NCI-H524 (cell line): ENCODE measurements at regions not wholly inside any gene's neighbourhood (a gene's known extent, or its start where the extent isn't known, plus 50 kb on each side); places are given as distances from the start of the nearest gene placed in this dataset.

Source experiments
- DNase-seq, 2 experiments: peaks; one replicate each; lab custom pipeline; 2025; lab: John Stamatoyannopoulos, UW

- no peak for DNase-seq
Measured at GRCh38 chr13:80235967-80236302, 105.0 kb downstream of the SPRY2 start.

DNA sequence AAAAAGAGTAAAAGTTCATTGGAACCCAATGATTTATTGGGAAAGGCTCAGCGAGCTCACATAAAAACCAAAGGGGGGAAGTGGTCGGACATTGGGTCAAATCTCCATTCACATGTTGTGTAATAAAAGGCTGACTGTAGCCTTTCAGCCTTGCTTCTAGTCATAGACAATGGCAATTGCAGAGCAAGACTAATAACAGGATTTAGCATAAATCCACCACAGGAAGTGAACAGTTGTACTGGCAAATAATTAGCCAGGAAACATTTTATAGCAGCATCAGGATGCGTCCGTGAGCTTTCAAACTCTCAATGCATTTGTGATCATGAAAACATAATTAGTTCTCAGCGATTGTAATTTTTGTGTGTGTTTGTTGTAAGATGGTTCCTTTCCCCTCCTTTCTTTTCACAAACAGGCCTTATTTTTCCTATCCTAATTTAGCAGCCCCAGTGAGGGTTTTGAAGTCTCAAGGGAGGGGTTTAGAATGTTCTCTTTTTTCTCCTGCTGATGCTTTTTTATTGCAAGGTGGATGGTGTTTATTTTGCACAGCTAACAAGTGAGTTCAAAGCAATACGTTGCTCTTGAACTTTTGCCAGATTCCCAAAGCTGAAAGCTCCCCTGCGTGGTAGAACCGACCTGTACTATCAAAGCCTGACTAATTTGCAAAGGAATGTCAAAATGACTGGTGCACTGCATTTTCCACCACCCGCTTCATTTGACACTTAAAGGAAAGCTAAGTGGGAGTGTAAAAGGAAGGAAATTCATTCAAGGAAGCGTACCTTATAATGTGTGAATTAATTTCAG, 105.6 kb downstream of the SPRY2 start:
- DNase-seq: no peak

DNA sequence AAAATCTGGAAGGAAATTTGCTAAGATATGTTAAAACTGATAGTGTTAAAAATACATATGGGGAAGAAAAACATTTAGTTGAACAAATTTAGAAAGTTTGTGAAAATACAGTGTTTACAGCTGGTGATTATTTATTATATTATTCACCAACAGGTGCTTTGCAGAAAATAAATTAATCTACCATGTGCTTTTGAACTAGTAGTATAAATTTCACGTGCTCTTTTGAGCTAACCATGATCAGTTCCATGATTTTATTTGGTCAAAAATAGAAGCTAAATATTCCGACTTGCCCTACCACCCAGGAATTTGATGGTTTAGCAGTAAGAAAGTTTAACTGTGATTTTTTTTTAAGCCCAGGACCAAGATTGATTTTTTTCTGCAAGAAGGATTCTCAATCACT, 113.3 kb downstream of the SPRY2 start:
- no peak for DNase-seq

DNA sequence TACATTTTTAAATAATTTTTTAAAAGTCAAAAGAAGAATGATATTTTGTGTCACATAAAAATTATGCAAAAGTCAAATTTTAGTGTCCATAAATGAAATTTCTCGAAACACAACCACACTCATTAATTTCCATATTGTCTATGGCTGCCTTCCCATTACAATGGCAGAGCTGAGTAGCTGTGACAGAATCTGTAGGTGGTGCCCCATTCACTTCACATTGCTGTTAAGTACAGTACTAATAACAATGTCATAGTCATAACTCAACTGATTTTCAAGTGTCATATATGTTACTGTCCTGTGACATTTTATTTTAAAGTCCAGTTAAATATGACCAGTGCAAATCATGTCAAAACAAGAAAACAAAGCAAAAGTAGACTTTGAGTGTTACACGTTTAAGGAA, 114.3 kb downstream of the SPRY2 start:
- no peak for DNase-seq

DNA sequence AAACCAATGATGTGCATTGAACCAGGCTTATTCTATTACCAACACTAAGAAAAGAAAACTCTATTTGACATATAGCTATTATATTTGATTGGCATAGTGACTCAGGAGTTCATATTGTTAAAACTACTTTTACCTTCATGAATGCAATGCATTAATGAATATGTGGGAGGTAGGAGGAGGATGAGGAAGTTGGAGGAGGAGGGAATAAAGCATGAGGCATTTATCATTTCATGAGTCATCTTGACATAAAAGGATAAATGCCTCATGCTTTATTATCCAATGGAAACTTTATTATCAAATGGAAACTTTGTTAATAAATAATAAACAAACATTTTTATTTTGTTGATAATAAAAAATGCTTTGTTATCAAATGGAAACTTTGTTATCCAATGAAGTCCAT, 116.5 kb downstream of the SPRY2 start:
- DNase-seq: no peak

GRCh38 chr13:80217614-80218456, 123.1 kb downstream of the SPRY2 start:
- no peak for DNase-seq

DNA sequence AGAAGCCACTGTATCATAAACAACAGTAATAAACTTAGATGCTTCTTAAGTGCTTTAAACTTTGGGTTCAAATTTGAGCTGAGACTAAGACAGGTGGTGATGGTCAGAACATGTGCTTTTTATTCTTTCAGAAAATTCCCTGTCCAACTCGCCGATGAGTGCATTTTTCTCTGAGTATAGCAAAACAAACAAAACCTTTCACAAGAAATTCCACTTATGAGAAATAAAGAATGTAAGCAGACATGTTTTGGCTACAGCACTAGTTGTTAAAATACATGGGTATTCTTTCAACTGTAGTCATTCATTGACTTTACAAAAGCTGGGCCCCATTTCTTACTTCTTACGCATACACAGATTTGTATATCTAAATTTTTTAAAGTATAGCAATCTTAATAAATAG, 125.6 kb downstream of the SPRY2 start:
- DNase-seq: no peak

- DNase-seq: no peak
Measured at GRCh38 chr13:80214521-80214991, 126.4 kb downstream of the SPRY2 start.

DNA sequence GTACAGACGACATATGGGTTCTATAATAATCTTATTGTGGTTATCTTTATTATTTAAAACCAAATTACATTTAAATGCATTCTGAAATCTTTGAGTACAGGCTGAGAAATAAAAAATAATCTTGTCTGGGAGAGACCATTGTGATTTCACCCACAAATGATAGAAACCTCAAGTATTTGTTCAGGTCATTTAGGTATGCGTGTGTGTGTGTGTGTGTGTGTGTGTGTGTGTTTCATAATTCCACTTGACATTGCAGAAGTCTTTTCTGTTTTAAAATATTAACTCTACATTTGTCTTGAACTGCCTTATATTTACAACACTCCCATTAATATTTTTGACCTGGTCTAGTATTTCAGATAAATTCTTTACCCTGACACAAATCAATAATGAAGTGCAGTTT, 126.9 kb downstream of the SPRY2 start:
- no peak for DNase-seq

DNA sequence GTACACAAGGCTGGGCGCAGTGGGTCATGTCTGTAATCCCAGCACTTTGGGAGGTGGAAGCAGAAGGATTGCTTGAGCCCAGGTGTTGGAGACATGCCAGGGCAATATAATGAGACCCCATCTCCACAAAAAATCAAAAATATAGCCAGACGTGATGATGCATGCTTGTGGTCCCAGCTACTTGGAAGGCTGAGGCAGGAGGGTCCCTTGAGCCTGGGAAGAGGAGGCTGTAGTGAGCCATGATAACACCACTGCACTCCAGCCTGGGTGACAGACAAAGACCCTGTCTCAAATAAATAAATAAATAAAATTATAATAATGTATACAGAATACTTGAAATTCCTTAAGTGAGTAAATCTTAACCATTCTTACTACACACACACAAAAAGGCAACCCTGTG, 127.7 kb downstream of the SPRY2 start:
- no peak for DNase-seq

GRCh38 chr13:80211566-80211965, 129.4 kb downstream of the SPRY2 start:
- DNase-seq: no peak

DNA sequence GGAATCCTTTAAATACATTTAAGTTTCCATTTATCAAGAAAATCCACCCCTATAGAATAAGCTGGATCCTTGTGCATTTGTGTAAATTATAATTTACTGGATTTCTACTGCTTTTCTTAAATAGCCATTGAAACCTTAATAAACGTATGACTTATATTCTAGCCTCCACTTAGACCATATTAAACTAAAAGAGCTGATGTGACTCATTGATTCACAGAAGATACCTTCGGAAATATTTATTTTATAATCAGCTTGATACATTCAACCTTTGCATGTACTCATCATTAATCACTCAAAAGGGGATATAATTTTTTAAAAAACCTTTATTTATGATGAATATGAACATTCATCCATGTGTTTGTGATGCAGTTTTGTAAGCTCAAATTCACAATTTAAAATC, 136.3 kb downstream of the SPRY2 start:
- DNase-seq: no peak

DNA sequence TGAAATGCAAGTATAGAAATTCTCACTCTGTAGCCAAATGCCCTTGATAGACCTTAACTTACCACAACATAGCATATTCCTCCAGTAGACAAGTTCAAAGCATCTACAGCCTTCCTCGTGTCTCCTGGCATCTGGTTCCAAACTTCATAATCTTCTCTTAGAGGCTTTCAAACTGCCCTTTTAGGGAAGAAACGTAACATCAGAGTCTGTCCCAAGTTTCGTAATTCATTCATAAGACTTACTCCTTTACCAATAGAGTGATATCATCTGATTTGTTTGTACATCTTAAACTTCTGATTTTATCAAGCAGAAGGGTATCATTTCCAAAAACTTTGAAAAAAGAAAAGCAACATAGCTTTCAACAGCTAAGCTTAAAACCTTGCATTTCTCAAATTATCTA, 137.4 kb downstream of the SPRY2 start:
- no peak for DNase-seq

GRCh38 chr13:80201694-80202468, 139.0 kb downstream of the SPRY2 start:
- DNase-seq: no peak

DNA sequence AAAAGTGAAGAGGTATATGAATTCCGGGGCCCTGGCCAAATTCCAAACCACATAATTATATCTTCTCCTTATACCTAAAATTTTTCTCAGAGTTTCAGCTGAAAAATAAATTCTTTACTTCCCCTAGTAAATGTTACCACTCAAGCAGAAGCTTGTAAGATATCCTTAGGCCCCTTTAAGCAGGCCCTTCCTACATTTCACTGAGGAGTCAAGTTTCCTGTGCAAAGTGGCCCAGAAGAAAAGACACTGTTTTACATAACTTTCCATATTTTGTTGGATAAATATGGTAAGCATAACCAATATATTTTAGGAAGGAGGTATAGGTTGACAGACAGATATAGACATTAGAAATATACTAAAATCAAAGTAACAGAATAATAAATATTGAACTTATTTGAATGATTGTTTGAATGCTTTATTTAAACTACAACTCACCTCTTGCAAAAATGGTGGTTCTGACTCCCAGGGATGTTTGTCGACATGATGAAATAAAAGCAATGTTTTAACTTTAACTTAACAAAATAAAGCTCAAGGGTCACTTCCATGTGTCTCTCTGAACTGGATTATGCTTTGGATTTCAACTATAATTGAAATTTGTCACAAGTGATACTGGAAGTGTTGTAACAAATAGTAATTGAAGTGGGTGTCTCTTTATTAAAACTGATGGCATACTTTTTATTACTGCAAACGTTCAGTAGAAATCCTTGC, 141.2 kb downstream of the SPRY2 start:
- no peak for DNase-seq

GRCh38 chr13:80199067-80199466, 141.9 kb downstream of the SPRY2 start:
- DNase-seq: no peak

GRCh38 chr13:80196756-80197155, 144.2 kb downstream of the SPRY2 start:
- DNase-seq: no peak

DNA sequence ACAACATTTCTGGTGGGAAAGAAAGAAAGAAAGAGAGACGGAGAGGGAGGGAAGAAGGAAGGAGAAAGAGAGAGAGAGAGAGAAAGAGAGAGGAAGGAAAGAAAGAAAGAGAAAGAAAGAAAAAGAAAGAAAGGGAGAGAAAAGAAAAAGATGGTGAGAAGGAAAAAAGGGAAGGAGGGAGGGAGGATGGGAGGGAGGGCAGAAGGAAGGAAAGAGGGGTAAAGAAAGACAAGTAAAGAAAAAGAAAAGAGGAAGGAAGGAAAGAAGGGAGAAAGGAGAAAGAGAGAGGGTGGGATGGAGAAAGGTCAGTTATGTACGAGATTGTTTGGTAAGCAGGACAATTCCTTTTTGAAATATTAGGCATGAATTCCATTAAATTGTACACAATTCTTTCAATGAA, 145.3 kb downstream of the SPRY2 start:
- no peak for DNase-seq

- no peak for DNase-seq
Measured at GRCh38 chr13:80189889-80190597, 150.9 kb downstream of the SPRY2 start.

DNA sequence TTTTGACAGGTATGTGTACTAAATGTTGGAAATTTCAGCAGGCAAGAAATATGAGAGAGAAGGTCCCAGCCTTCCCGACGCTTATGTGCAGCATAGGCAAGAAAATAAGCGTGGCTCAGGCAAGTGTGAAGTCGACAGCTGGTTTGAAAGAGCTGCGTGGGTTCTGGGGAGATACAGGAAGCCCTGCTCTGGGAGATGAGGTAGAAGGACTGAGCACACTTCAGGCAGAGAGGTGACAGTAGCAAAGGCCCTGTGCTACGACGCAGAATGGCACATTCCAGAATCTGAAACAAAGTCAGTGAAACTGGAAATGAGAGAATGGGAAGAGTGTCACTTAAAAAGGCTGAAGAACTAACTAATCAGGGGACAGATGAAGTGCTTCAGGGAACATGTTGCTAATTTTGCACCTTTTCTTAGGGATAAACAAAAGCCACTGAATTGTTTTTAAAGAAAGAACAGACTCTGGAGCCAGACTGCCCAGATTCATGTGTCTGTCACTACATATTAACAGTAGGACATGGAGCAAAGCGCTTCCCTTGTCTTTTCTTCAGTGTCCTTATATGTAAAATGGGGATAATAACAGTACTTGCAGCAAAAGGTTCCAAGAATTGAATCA, 160.1 kb downstream of the SPRY2 start:
- no peak for DNase-seq

- no peak for DNase-seq
Measured at GRCh38 chr13:80177327-80177726, 163.6 kb downstream of the SPRY2 start.
